Fibroblast of skin of scalp (primary cell): ENCODE measurements at regions not wholly inside any gene's neighbourhood (a gene's known extent, or its start where the extent isn't known, plus 50 kb on each side); places are given as distances from the start of the nearest gene placed in this dataset.

ENCODE experiments used
- DNase-seq: peaks from one replicate; pipeline ENCODE4 v3.0.0-alpha.2; 2013

DNA sequence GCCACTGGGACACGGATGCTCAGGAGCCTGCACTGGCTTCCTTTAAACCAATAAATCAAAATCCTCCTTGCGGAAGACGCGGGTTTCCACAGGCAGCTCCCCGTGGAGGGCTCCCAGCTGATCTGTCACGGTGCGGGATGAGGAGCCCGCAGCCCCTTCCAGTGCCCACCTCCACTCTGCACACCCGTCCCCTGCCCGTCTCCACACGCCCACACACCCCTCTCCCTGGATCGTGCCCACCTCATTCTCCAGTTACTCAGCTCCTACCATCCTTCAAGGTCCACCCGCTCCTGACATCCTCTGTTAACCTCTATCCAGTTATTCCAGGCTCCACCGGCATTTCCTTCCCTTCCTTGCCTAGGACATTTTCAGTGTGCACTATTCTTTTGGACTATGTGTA lies 895.9 kb downstream of the TRIML1 start:
- no peak for DNase-seq

DNA sequence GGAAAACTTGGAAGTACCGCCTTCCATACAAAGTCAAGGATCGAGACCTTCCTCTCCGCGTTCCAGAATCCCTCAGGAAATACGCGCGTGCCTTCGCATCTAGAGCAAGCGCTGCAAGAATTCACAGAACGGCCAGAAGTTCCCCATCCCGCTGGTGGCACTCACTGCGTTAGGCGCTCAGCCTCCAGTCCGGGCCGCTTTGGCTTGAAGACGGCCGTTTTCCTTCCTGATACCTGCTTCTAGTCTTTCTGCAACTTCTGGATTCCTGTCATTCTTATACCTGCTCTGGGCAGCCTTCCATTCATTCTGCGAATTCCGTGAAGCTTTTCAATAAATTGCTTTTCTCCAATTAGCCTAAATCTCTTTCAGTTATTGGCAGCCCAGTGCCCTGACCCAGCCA lies 896.4 kb downstream of the TRIML1 start:
- DNase-seq = no peak

DNA sequence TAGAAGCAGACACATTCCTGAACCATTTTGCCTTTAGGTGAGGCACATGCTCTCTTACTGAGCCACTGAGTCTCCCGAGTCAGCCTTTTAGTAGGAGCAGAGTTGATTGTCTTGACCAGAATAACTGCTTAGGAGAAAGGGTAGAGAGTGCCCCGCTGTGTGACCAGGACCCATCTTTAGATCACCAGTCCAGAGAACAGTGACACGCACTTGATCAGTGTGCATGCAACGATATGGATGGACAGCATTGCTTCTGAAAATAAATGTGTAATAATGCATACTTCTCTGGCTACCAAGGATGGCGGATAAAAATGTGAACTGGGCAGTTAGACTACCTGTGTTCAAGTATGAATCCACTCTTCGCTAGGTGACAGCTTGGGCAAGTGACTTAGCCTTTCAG lies 897.7 kb downstream of the TRIML1 start:
- DNase-seq = no peak

DNA sequence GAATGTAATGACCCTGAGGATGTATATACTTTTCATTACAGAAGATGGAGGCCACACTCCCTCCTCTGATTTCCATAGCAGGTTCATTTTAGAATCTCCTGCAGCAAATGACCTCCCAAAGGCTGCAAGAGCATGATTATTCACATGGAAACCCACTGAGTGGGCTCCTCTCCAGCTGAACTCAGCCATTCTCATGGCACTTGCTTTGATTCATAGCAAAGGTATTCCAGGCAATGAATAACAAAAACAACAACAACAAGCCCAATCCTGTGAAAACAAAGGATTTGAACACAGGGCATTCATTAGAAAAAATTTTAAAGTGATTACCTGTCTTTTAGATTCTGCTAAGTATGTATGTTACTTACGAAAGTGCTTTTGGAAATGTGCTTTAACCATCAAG lies 894.0 kb upstream of the FRG1 start:
- no peak for DNase-seq

DNA sequence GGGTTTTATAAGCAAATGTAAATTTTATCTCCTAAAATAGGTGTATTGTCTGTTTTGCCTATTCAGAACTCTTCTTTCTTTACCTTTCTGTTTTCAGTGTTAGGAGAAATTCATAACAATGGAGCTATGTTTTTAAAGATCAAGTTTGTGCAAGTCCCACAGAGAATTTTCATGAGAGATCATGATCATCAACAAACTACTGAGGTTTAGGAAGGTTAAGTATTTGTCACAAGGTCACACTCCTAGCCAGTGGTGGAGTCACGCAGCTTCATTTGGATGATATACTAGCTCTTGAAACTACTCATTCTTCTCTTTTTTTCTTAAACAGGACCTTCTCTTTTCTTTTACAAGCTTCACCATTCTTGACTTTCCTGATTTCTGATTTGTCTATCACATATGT lies 892.6 kb upstream of the FRG1 start:
- DNase-seq = no peak

DNA sequence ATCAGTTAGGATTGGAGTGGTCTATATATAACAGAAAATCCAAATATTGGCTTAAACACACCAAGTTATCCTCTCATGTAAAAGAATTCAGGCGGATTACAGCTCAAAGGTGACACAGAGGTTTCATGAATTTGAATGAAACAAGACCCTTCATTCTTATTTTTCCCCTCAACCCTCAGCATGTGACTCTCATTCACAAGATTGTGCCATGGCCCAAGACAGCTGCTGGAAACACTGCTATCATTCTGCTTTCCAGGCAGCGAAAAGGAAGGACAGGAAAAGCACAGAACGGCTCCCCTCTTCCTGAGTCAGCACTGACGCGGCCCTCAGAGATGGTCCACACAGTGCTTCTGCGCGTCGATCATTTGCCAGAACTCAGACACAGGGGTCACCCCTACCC lies 891.0 kb upstream of the FRG1 start:
- DNase-seq = no peak

DNA sequence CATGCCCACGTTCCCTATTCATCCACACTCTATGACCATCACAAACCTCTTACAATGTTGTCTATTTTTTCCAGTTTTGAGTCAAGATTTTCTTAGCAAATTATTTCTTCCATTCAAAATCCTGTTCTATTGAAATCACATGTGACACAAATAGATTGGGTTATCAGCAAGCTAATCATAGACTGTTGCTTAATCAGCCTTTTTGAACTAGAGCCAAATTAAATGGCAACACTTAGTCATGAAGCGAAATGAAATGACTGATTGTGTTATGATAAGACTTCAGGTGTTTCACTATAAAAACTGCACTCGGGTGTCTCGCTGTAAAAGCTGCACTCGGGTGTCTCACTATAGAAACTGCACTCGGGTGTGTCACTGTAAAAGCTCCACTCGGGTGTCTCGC lies 890.0 kb upstream of the FRG1 start:
- no peak for DNase-seq

DNA sequence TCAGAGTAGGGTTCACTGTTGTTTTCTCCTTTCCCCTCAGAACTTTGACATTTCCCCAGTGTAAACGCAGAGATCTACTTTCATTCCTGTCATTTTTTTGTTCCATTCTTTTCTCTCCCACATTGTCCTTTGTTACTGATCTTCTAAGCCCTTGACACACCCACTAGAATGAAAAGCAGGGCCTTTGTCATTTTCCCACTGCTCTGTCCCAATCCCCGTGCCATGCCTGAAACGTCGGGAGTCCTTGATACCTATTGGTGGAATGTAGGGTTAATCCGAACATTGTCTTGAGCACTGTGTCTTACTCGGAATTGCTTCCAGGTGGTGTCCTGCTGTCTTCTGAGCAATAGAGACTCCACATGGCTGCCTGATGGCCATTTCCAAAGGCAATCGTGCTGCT lies 887.1 kb upstream of the FRG1 start:
- DNase-seq = no peak

DNA sequence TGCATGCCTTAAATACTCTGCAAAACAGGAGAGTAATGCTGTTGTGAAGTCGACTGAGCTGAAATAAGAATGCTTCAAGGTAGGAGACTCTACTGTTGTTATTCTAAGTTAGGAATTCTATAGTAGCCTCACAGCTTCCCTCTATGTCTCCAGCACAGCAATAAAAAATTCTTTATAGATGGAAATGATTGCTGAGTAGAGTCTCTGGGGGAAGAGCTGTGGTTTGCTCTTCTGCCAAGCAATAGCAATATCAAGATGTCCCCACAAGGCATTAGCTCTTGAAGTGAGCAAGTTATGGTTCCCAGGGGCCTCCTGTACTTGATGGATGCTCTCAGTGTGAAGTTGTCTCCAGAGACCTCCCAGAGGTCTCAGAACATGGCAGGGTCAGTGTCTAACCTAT lies 880.6 kb upstream of the FRG1 start:
- DNase-seq = peak; percentile 82

DNA sequence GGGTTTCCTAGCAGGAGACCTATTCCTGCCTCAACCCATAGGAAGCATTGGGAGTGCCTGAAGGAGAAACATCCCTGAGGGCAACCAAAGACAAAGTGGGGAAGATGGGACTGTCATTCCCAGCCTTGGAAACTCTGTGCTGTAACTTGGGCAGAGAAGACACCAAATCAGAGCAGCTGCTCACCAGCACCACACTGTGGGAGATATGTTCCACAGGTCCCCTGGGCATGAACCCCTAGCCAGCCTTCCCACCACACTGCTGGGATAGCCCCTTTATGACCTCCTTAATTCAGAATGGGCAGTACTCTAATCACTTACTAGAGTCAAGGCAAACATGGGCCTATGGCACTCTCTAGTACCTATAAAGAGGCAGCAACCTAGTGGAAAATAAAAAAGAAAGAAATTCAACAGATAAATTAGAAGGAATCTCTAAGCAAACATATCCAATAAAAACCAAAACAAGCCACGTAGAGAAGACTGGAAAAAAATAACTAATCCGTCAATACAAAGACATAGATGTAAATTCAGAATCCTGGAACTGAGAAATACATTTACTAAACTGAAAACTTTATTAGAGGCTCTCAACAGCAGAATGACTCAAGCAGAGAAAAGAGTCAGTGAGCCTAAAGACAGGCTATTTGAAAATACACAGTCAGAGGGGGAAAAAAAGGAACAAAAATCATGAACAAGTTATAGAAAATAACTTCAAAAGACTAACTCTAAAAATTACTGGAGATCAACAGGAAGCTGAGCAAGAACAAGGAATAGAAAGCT lies 878.4 kb upstream of the FRG1 start:
- DNase-seq = no peak

DNA sequence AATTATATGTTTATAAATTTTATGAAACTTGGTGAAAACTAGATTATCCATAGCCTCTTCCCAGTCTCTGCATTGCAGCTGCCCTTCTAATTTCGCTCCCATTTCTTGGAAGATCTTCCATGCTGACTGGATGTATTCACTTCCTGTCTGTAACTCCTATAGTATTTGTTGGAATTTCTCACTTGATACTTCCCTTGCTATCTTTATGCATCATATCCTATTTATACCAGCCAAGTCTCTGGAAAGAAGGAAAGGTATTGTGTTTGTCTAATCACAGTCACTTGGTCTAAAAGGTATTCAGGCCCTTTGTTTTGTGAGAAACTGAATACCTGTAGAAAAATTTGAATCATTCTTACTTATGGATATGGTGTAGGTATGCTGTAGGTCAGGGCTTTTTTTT lies 870.9 kb upstream of the FRG1 start:
- peak; percentile 23 for DNase-seq

DNA sequence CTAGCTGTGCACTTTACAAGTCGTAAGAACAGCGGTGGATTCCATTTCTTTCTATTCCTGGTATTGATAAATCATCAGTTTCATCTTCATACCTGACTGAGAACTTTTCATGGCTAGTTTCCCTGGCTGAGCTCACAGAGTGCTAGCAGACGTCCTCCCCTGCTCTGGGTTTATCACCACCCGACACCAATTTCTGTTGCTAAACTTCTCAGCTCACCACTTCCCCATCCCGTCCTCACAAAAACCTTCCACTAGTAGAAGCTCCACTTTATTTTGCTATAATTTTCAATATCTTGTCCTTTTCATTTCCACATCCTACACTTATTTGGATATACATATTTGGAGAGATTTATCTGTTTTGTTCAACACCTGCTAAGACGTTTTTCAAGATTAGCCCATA lies 869.4 kb upstream of the FRG1 start:
- no peak for DNase-seq

DNA sequence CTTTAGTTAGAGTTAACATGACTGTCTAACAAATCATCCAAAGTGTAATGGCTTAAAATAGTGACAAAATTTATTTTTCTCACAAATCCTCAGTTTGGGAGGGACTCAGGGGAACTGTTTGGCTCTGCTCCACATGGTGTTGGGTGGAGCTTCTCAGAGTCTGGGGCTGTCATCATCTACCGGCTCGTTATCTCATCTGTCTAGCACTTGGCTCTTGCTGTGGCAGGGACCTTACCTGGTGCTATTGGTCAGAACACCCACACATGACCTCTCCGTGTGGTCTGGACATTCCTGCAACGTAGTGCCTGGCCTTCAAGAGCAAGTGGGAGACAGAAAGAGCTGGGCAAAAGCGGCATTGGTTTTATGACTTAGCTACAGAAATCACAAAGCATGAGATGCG lies 866.9 kb upstream of the FRG1 start:
- DNase-seq = no peak

DNA sequence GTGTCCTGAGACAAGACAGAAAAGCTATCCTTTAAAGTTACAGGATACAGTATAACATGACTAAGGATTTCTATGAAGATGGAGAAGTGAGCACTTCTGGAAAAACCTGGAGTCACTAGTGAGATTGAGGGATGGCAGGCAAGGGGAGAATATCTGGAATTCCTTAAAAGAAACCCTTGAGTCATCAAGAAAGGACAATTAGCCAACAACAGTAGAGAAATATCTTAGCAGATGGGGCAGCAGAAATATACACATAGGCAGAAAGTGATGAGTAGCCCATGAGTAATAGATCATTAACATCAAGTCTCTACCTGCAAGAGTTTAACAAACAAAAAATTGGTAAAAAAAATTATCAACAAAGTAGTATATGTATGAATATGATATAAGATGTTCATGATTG lies 858.8 kb upstream of the FRG1 start:
- DNase-seq = peak; percentile 33

DNA sequence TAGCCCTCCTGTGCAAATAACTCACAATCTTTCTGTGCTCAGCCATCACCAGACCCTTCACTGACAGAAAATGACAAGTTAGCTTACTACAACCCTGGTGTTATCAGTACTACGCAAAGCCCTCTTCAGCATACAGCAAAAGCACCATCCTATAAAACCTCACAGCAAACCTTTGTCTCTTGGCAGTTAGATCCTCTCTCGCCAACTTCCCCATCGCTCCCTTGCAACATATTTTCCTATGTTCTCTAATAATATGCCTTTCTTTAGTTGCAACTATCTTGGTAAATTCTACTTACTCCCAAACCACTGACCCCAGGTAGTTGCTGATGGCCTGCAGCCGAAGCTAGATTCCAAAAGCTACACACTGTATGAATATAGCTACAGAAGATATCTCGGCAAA lies 856.9 kb upstream of the FRG1 start:
- no peak for DNase-seq

DNA sequence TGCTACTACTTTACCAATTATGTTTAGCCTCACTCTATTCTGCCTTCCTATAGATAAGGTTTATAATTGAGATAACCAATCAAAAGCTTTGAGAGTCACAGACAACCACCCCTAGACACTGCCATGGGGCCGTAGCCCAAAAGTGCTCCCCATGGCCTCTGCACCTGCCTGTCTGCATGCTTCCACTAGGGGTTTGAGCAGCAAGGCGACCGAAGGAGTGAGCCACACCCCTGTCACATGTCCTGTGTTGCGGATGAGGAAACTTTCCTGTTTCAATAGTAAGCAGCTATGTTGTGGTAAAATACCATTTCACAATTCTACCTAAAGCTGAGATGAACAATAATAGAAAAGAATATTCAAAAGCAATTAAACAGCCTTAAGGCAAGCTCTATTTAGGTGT lies 856.0 kb upstream of the FRG1 start:
- DNase-seq = no peak

DNA sequence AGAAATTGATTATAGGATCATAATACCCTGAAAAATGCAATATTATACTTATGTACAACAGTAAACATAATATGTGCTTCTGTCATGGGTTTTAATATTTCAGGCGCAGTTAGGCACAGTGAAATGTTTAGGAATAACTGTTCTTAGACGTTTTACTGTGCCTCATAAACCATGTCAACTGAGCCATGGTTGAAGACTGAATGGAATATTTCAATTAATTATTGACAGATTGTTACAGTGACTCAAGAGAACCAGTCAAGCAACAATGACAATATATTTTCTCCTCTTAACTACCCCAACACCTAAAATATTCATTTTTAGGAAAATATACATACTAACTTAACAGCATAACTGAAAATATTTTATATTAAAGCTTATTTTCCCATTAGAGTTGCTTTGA lies 852.7 kb upstream of the FRG1 start:
- no peak for DNase-seq

DNA sequence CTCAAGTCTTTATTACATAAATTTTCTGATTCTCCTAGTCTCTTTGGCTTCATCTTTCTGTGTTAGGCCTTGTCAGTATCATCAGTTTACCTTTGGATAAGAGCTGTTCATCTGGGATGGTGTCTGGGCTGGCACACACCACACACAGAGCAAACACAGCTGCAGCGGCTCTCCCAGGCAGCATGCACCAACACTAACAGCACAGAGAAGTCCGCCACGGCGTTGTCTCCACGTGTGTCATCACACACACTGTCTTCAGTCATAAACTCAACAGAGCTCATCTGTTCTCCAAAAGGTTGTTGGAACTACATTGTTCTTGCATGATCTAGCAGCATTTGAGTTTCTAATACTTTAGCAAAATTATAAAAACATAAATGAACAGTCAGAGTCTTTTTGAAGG lies 851.9 kb upstream of the FRG1 start:
- peak; percentile 5 for DNase-seq

DNA sequence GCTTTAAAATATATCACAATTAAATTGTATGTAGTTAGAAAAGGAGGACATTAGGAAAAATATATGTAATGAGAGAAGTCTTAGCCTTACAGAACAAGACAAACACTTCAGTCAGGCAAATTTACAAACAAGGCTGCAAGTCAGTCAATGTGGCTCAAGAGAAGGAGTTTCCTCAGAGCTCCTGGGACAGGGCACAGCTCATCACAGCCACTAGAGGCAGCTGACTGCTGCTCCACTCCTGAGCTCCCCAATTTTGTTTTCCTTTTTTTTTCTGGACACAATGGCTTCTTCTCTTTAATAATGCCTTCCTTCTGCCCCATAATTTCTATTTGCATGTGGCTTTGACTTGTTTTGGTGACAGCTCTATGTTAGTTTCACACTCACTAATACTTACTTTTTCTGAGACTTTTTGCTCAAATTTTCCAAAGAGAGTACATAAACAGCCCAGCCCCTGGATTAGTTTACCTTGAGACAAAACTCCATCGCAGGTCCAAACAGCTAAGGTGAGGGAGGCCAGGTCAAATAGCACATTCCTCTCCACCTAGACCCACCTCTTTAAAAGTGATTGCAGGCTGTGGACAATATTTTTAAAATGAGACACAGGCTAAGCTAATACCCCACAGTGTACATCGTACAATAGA lies 850.4 kb upstream of the FRG1 start:
- DNase-seq = peak; percentile 17

DNA sequence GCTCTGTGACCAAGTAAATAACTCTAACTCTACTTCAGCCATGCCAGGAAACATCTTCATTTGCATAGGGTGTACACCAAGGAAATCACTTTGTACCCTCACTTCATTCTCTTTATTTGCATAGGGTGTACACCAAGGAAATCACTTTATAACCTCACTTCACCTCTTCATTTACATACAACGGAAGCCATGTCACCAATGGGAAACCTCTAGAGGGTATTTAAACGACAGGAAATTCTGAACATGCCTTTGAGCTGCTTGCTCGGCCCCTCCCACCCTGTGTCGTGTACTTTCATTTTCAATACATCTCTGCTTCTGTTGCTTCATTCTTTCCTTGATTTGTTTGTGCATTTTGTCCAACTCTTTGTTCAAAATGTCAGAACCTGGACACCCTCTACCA lies 848.1 kb upstream of the FRG1 start:
- peak; percentile 59 for DNase-seq

DNA sequence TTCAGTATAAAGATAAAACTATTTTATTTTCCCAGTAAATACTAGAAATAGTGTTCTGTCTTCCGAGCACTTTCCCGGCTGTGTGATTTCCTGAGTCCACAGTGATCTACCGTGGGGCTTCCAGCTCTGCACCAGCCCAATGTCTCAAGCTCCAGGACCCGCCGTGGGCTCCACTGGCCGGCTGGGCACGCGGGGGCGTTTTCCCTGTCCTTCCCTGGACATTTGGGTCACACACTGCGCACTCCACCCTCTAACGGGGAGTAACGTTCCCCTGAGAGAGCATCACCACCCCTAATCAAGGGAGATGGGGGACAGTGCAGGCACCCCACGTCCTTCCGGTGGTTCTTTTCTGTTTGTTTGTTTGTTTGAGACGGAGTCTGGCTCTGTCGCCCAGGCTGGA lies 844.6 kb upstream of the FRG1 start:
- DNase-seq = no peak

DNA sequence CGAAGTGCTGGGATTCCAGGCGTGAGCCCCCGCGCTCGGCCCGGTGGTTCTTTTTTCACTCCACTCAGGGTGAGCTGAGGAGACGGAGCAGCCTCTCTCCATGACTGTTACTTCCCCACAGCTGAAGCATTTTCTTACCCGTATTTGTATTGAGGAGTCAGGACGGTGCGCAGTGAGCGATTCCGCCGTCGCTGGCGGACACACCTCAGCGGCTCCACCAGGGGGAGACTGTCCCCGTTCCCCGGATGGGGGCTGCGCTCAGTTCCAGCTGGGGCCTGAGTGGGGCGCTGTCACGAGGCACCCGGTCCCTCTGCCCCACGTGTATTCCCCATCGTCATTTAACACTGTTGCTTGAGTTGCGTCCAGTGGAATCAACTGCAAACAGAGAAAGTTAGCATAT lies 844.0 kb upstream of the FRG1 start:
- no peak for DNase-seq

DNA sequence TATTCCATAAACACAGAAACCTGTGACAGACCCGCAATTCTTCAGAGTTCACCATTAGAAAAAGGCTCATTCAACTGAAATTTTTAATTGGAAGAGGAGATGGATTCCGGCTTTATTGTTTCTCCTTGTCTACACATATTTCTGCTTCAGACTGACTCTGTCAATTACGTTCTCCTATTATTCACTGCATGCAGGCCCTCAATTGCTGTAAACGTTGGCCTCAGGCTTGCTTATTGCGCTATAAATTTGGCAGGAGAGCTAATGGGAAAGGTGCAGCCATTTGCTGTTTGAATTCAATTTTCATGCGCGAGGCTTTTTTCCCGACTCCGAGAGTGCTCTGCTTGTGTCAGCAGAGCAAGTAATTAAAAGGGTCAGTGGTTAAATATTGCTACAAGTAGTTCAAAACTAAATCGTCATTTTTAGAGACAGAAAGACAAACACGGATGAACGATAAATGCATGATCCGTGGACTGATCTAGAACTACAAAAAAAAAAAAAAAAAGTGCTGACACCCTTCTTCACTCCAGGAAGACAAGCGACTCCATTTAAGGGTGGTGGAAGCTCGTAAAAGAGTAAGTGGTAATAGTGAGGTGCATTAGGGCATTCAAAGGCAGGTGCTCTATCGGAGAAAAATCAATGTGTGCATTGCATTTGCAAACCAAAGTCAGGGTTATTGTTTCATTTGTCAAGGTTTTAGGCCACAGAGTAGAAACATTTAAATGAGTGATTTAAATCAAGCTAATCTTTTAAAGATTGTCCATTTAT lies 841.6 kb upstream of the FRG1 start:
- no peak for DNase-seq

DNA sequence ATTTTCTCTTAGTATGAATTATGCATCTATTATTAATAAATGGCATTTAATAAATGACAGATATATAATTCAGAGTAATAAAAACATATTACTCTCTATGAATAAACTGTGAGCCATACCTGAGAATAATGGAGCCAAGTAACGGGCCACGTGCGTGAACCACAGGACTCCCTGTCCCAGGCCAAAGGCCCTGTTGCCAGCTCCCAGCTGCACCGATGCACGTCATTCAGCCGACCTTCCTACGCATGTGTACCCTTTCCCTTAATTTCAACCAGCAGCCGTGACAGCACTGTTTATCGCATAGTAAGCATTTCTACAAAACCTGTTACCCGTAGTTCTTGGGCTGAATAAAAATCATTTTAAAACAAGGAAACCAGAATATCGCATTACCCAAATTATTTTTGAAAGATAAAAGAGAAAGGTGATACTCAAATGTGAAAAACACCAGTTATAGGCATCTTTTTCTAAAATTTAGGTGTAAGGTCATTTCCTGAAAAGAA lies 827.2 kb upstream of the FRG1 start:
- DNase-seq = no peak
